ENCODE measurements at regions not wholly inside any gene's neighbourhood (a gene's known extent, or its start where the extent isn't known, plus 50 kb on each side); places are given as distances from the start of the nearest gene placed in this dataset.

DNA sequence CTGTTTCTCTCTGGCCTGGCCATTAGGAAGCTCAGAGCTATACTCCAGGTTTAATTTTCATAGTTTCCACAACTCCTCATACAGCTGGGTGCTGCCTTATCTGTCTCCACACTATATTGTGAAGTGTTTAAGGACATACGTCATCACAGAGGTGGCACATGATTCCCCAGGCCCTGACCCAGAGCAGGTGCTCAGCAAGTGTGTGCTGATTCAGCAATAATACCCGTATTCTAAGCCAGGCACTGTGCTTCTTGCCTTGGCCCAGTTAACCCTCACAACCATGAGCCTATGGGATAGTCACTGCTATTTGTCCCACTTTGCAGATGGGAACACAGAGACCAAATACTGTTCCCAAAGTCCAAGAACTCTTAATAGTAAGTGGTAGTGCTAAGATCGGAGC lies 93.5 kb upstream of the SMIM23 start:
- in situ Hi-C loops (cut with HindIII; ENCODE audit: low sequenced_read_pairs), result no loop called here
- DNase-seq (ENCODE audit: low spot score), result no peak

DNA sequence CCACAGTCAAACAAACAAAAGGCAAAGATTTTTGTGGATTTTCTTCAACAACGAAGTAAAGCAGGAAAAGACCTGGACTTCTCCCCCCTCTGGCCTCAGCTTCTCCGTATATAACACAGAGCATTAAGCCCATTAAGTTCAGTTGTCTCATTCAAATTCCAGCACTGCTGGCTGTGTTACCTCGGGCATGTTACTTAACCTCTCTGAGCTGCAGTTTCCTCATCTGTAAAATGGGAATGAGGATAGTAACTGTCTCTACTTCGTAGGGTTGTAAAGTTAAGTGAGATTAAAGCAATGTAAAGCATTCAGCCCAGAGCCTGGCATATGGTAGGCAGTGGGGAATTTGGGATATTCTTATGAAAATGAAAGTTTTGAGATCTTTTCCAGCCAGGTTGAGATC lies 92.7 kb upstream of the SMIM23 start:
- no peak for DNase-seq (ENCODE audit: low spot score)
- in situ Hi-C loops (cut with HindIII; ENCODE audit: low sequenced_read_pairs), result no loop called here

DNA sequence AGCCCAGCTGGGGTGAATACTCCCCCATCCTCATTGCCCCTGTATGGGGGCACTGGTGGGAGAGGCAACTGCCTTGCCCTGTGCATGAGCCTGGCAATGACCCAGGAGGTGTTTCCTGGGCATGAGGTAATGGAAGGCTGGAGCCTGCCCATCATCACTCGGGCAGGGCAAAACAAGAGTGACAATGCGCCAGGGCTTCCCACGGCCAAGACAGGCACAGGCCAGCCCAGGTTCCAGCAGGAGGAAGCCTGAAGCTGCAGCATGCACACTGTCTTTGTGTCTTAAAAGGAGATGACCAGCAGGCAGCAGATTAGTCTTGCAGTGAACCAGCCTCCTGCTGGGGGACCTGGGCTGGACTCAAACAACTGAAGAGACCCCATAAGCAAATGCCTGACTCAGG lies 92.2 kb upstream of the SMIM23 start:
- in situ Hi-C loops (cut with HindIII; ENCODE audit: low sequenced_read_pairs), result no loop called here
- DNase-seq (ENCODE audit: low spot score), result no peak

DNA sequence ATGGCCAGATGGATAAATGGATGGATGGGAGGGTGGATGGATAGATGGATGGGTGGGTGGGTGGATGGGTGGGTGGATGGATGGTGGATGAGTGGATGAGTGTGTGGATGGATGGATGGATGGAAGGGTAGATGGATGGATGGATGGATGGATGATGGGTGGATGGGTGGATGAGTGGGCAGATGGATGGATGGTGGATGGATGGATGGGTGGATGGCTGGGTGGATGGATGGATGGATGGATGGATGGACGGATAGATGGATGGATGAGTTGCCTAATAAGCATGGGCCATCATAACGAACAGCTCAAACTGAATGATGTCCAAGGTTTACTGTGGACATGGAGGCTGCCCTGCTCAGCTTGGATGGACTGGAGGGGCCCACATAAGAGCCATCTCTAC lies 89.8 kb upstream of the SMIM23 start:
- no peak for DNase-seq (ENCODE audit: low spot score)
- in situ Hi-C loops (cut with HindIII; ENCODE audit: low sequenced_read_pairs), result no loop called here

DNA sequence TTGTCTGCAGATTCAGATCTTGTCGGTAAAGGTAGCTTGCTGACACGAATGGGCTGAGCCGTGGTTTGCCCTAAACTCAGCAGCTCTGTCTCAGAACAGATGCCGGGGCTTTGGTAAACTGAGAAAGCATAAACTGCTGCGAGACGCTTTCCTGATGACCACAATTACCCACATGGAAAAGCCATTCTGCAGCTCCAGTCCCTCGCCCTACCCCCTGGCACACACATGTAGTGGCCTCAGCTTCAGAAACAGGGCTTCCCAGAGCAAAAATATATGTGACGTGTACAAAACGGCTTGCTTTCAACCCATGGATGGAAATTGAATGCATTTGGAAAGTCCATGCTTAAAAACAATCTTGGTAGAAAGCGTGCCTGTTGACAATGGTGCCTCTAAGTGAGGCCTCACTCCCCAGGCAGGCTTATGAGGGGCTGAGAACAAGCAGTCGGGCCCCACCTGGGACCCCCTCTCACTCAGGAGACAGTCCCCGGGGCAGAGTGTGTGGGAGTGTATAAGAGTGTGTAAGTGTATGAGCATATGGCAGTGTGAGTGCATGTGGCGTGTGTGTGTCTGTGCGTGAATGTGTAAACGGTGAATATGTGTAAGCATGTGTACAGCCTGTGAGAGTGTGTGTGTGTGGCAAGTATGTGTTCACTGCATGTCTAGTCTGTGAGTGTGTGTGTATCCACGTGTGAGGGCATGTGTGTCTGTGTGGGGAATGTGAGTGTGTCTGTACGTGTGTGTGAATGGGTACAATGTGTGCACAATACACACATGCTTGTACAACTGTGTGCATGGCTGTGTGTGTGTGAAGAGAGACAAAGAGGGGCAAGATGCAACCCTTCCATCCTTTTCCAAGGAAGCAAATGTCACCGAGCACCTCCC lies 88.2 kb upstream of the SMIM23 start:
- no peak for DNase-seq (ENCODE audit: low spot score)
- in situ Hi-C loops (cut with HindIII; ENCODE audit: low sequenced_read_pairs), result no loop called here

DNA sequence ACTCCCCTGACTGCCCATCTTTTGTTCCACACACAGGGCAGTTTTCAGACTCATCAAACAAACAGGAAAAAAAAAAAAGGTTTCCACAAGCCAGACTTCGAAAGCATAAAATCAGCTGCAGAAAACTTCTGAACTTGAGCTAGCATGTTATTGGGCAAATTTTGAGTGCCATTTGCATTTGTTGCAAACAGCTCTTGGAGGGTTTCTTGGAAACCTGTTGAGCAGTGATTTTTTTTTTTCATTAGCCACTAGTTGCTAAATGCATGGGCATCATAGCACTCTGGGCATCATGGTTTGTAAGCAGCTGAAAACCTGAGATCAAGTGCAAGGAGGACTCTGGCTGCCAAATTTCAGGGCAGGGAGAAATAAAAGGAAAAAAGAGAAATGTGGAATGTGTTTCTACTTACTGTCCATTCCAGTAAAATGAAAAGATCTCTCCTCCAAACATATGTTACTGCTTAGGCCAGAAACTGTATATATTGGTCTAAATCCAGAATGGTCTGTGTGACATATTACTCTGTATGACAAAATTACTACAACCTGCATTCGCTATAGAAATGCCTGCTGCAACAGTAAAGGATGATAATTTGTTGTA lies 85.2 kb upstream of the SMIM23 start:
- in situ Hi-C loops (cut with HindIII; ENCODE audit: low sequenced_read_pairs), result no loop called here
- no peak for DNase-seq (ENCODE audit: low spot score)

DNA sequence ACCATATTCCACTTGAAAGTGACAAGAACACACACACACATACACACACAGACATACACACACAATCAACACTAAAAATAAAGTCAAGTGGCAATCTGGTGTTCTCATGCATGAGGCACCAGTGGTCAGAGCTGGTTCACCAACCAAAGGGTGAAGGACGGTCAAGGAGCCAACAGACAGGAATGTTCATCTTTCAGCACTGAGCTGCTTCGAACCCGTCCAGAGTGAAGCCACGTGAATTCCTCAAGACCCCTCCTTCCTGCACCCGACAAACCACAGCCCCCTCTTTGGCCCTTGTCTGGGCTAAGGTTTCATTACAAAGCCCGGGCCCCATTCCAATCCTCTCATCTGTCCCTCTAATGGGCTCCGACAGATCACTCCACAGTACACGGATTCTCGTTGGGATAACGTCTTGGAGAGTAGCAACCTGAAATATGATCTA lies 84.5 kb upstream of the SMIM23 start:
- no peak for DNase-seq (ENCODE audit: low spot score)
- in situ Hi-C loops (cut with HindIII; ENCODE audit: low sequenced_read_pairs), result no loop called here

DNA sequence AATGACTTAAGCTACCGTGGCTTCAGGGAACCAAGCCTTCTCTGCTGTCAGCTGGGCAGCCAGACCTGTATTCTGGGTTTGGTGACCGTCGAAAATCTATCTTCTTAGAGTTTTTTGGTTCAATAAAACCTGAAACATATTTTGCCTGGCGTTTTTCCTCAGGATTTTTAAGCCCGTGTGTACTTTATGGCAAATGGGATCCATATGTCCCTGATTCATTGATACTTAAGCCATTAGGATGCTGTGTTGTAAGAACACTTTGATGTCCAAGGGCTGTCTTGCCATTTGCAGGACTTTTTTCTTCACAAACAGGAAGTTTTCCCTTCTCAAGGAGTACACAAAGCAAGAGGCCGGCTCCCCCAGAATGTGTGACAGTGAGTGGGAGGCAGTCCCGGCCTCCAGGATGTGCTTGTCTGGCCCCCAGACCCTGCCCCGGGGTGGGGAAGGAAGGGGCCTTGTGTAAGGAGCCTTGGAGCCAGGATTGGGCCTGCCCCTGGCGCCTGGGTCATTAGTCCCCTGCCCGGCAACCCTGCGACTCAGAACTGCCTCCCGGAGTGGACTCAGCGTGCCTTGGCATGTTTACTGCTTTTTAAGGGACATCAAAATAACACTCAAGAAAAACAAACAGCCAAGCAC lies 83.4 kb upstream of the SMIM23 start:
- no peak for DNase-seq (ENCODE audit: low spot score)

DNA sequence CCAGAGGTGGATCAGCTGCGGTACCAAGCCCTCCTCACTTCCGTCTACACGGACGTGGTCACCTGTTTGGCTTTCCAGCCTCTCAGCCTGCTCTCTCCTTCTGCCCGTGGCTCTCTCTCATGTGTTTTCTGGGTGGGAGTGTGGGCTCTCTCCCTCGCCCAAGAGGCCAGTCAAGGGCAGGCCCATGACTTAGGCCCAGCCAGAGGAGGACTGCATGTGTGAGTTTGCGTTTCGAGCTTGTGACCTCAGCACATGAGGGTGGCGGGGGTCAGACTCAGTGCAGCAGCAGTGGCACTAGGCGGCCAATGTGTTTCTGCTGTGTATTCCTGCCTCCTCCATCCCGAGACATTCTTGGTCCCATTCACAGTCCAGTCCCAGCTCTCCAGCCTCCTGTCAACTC lies 82.5 kb upstream of the SMIM23 start:
- in situ Hi-C loops (cut with HindIII; ENCODE audit: low sequenced_read_pairs), result no loop called here
- no peak for DNase-seq (ENCODE audit: low spot score)

More for the DNA sequence above, 83.4 kb upstream of the SMIM23 start:
- in situ Hi-C loops (cut with HindIII; ENCODE audit: low sequenced_read_pairs), result no loop called here

DNA sequence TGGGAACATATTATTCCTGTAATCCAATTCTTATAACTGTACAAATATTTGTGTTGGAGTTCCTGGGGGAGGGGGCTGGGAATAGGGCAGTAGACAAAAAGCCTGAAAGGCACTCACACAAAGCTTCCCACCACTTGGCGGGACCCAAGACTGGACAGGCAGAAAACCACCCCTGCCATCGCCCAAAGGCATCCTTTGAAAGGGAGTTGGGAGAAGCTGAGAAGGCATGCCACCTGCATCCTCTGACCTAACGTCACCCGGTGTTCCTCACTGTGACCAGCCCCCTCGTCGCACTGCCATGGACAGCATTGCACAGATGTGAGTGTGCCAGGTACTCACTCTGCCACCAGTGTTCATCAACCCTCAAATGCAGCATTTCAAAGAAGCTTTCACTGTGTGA lies 80.6 kb upstream of the SMIM23 start:
- in situ Hi-C loops (cut with HindIII; ENCODE audit: low sequenced_read_pairs), result no loop called here
- DNase-seq (ENCODE audit: low spot score), result no peak

DNA sequence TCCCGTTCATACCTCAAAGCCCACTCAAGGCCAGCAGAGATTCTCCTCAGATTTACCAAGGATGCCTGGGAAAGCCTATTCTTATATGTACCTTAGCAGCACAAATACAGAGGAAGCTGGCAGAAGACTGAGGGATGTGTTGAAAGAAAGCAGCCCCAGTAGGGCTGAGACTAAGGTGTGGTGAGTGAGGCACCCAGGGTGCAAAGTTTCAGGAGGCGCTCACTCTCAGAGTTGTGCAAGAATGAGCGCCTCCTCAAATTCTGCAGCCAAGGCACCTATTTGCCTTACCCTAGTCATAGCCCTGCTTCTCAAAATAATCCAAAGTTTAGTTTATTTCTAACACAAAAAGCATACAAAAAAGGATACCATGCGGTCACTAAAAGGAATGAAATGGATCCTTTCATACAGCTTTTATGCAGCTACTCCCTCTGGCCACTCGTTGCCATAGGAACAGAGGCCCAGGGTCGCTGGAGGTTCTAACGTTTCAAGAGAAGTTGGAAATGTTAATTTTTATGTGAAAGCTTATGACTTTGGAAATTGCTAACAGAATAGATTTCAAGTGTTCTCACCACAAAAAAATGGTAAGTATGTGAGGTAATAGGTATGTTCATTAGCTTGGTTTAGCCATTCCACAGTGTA lies 79.7 kb upstream of the SMIM23 start:
- no peak for DNase-seq (ENCODE audit: low spot score)
- in situ Hi-C loops (cut with HindIII; ENCODE audit: low sequenced_read_pairs), result no loop called here

DNA sequence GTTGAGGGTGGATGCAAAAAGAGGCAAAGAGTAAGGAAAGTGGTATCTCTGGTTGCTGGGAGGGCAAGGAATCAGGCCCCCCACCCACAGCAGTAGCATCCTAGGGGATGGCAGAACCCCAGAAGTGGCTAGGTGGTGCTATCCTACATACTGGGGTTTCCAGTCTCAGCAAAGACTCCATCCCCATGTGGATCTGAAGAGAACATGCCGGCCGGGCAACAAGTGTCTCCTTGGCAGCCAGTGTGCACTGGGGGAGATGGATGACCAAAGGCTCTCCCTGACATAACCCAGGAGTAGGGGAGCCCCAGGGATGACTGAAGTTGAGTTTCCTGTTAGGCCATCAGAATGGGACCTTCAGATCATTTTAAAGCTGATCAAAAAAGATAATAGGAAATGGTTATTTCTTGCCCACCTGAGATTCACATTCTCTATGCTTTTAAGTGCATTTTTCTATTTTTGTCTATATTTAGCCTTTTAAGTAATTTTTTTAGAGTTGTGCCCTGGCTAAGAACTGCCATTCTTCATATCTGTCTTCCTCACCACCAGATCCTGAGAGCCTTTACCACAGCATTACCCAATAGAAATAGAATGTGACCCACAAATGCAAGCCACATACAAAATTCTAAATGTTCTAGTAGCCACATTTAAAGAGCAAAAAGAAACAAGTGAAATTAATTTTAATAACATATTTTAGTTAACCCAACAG lies 78.7 kb upstream of the SMIM23 start:
- in situ Hi-C loops (cut with HindIII; ENCODE audit: low sequenced_read_pairs), result no loop called here
- DNase-seq (ENCODE audit: low spot score), result no peak

DNA sequence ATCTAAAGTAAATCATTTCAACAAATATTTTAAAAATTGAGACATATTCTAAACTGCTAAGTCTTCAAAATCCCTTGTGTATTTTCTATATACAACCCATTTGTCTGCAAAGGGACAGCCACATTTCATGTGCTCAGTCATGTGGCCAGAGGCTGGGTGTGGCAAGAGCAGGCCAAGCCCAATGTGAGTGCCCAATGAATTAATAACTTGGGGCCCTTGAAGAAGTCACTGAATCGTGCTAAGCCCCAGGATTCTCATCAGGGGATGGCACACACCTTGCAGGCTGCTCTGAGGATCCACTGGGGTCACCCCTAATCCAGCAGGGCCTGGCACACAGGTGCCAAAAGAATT lies 78.2 kb upstream of the SMIM23 start:
- no peak for DNase-seq (ENCODE audit: low spot score)
- in situ Hi-C loops (cut with HindIII; ENCODE audit: low sequenced_read_pairs), result no loop called here

DNA sequence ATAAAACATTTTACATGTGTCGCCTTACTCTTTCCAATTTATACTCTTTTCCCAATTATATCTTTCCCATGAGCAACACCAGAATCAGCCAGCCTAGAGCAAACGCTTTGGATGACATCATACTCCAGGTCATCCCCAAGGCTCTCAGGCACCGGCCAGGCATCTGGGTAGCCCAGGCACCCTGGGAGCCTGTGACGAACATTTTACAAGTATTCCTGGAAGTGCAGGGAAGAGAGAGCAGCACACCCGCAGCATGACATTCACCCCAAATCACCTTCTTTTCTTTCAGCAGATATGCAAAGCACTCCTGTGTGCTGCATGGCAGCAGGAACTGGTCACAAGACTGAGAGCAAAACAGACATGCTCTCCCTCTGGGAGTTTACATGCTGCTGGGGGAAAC lies 75.7 kb upstream of the SMIM23 start:
- in situ Hi-C loops (cut with HindIII; ENCODE audit: low sequenced_read_pairs), result no loop called here
- no peak for DNase-seq (ENCODE audit: low spot score)

DNA sequence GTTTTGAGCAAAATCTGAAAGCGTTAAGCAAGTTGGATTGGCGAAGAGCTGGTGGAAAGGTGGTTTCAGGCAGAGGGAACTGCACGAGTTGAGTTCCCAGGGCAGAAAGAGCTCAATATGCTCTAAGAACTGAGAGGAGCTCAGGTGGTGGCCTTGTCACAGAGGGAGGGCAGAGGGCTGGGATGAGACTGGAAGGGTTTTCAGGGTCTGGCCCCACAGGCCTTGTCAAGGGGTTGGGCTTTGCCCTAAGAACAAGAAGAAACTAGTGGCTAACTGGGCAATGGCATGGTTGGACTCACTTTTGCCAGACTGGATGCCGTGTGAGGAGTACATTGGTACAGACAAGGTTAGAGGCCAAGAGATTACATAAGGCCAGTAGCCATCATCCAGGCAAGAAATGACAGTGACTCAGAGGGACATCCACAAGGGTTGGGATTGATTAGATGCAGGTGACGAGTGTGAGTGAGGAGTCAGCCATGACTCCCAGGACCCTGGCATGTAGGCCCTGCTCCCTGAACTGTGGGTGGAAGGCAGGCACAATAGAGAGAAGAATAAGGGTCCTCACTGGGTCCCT lies 75.1 kb upstream of the SMIM23 start:
- DNase-seq (ENCODE audit: low spot score), result no peak
- in situ Hi-C loops (cut with HindIII; ENCODE audit: low sequenced_read_pairs), result no loop called here

DNA sequence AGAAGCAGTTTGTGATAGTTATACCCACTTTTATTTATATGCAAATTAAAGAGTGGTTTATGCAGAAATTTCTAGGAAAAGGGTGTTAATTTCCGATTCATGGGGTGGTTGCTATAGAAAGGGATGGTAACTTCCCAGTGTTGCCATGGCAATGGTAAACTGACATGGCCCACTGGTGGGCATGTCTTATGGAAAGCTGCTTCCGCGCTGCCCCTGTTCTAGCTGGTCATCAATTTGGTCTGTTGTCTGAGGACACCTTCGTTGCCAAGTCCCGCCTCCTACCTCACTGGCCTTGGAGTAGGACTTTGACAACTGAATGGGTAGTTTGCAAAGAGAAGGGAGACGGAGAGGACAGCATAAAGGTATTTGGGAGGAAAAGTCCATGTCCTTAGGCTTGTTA lies 74.0 kb upstream of the SMIM23 start:
- DNase-seq (ENCODE audit: low spot score), result no peak
- in situ Hi-C loops (cut with HindIII; ENCODE audit: low sequenced_read_pairs), result no loop called here

DNA sequence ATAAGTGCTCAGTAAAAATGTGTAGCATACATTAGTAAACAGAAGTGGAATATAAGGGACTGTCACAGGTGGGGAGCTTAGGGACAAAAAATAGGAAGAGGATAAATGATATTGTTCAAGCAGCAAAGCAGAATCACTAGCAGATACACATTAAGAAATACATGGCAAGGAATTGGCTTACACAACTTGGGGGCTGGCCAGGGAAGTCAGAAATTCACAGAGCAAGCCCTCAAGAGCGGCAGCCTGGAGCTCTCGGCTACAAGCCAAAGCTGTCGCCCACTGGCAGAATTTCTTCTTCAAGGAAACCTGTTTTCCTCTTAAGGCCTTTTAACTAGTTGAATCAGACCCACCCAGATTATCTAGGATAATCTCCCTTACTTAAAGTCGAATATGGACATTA lies 73.0 kb upstream of the SMIM23 start:
- DNase-seq (ENCODE audit: low spot score), result no peak
- in situ Hi-C loops (cut with HindIII; ENCODE audit: low sequenced_read_pairs), result no loop called here

DNA sequence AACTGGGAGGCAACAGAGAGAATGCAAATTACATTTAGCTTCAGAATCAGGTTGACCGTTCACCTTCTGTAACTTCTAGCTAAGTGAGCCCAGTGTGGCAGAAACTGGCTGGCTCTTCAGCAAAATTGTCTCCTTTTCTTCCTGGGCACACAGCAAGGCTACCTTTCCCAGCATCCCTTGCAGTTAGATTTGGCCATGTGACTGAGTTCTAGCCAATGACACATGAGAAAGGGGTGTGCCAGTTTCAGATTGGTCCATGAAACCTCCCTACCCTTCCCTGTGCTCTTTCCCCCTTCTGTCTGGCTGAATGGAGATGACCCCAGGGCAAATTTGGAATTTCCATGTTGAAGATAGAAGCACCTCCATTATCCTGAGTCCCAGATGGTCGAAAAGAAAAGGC lies 72.5 kb upstream of the SMIM23 start:
- in situ Hi-C loops (cut with HindIII; ENCODE audit: low sequenced_read_pairs), result no loop called here
- no peak for DNase-seq (ENCODE audit: low spot score)

DNA sequence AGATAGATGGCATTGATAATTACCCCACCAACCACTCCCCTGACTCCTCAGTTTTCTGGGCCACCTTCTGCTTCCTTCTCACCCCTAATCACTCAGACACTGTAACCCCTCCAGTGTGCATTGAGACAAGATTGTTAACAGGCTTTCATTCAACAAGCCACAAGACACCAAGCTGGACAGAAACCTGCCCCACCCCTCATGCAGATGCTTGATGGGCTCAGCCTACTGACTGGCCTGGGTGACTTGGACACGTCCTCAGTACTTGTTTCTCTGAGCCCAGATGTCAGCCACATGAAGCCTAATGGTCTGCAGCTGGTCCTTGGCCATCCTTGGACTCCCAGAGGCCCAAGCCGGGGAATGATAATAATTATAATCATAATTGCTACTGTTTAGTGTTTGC lies 71.4 kb upstream of the SMIM23 start:
- DNase-seq (ENCODE audit: low spot score), result no peak
- in situ Hi-C loops (cut with HindIII; ENCODE audit: low sequenced_read_pairs), result no loop called here
